CD4-positive, alpha-beta memory T cell (primary cell): ENCODE measurements at regions not wholly inside any gene's neighbourhood (a gene's known extent, or its start where the extent isn't known, plus 50 kb on each side); places are given as distances from the start of the nearest gene placed in this dataset.
"Not testable (repeated sequence)": the region's sequence is repeated elsewhere in the genome, so short reads cannot be mapped to it uniquely, and the experiment has no call there.

Experiments used
- CTCF ChIA-PET: fragments of 350-600 bp; sonication (Branson Sonifier 250); formaldehyde crosslinking; loops from one replicate; lab custom pipeline; 2021; ENCODE audit warnings: inconsistent platforms; ENCODE audit not compliant: partially characterized antibody; lab: Charles Lee
- POLR2A ChIA-PET: fragments of 350-600 bp; sonication (Branson Sonifier 250); formaldehyde crosslinking; loops from one replicate; lab custom pipeline; 2021; ENCODE audit not compliant: partially characterized antibody; lab: Charles Lee
- DNase-seq, 5 donors: peaks; one replicate each; pipeline versions ENCODE4 v3.0.0 to v3.0.0-alpha.2; 2020 to 2022; ENCODE audit warnings: mixed read lengths in 1 of 5
- H3K27ac ChIP-seq: one replicate; pipeline ENCODE4 v1.7.0; 2013; ENCODE audit warnings: low read depth, low read length
- H3K27me3 ChIP-seq: 2 replicates; pipeline ENCODE4 v1.7.0; 2013; ENCODE audit warnings: mild to moderate bottlenecking, low read length, moderate library complexity; ENCODE audit not compliant: insufficient read depth
- H3K36me3 ChIP-seq: 2 replicates; pipeline ENCODE4 v1.7.0; 2013; ENCODE audit warnings: mild to moderate bottlenecking, low read length, moderate library complexity; ENCODE audit not compliant: insufficient read depth
- H3K4me1 ChIP-seq: 2 replicates; pipeline ENCODE4 v1.7.0; 2013; ENCODE audit warnings: mild to moderate bottlenecking, low read length, moderate library complexity; ENCODE audit not compliant: insufficient read depth
- H3K4me3 ChIP-seq, 2 donors: one replicate each; pipeline ENCODE4 v1.7.0; 2013; ENCODE audit warnings: low read length in 2 of 2, mild to moderate bottlenecking in 1 of 2
- H3K9me3 ChIP-seq, 2 donors: one replicate each; pipeline ENCODE4 v1.7.0; 2013; ENCODE audit warnings: low read length in 2 of 2, control low read depth in 1 of 2; ENCODE audit not compliant: control insufficient read depth in 1 of 2
- H3K27ac Mint-ChIP-seq, 7 donors: one replicate each; pipeline ENCODE4 v1.8.0; 2020 to 2021; ENCODE audit warnings: mixed read lengths in 7 of 7, mild to moderate bottlenecking in 6 of 7, inconsistent platforms in 3 of 7, moderate library complexity in 3 of 7
- H3K27me3 Mint-ChIP-seq, 2 donors: one replicate each; pipeline ENCODE4 v1.8.0; 2020 to 2021; ENCODE audit warnings: mixed read lengths in 2 of 2
- H3K36me3 Mint-ChIP-seq, 2 donors: one replicate each; pipeline ENCODE4 v1.8.0; 2020 to 2021; ENCODE audit warnings: mixed read lengths in 2 of 2, inconsistent platforms in 1 of 2, mild to moderate bottlenecking in 1 of 2
- H3K4me1 Mint-ChIP-seq, 4 donors: one replicate each; pipeline ENCODE4 v1.8.0; 2020 to 2021; ENCODE audit warnings: mixed read lengths in 4 of 4, mild to moderate bottlenecking in 1 of 4
- H3K4me3 Mint-ChIP-seq, 8 donors: one replicate each; pipeline ENCODE4 v1.8.0; 2020 to 2021; ENCODE audit warnings: mixed read lengths in 8 of 8, mild to moderate bottlenecking in 7 of 8, moderate library complexity in 6 of 8, inconsistent platforms in 3 of 8
- H3K9me3 Mint-ChIP-seq, 8 donors: one replicate each; pipeline ENCODE4 v1.8.0; 2020 to 2021; ENCODE audit warnings: mixed read lengths in 8 of 8, mild to moderate bottlenecking in 5 of 8, inconsistent platforms in 3 of 8, moderate library complexity in 1 of 8
- intact Hi-C: fragments of 100-400 bp; cut with micrococcal nuclease; formaldehyde crosslinking; loops from one replicate; pipeline ENCODE4 v1.15.1; 2023

- no peak overlapping the region for H3K27ac ChIP-seq
- ChIA-PET CTCF (interaction anchor here (0.7 to 1.2 kb wide), 3 partner anchors 71 to 97 kb away, joined by 3 to 8 read pairs (median 3); no protein-coding TSS in a partner anchor), POLR2A (no interaction called here)
- intact Hi-C loops: no loop called here
- no peaks in the 10 kb centered on the region for H3K36me3 ChIP-seq
- Mint-ChIP-seq H3K4me1 (peaks cover 4 to 8% (median 6%) of the 10 kb centered on the region in 4 donors), H3K4me3 (no peak overlapping the region), H3K36me3 (no peaks in the 10 kb centered on the region), H3K27me3 (no peaks in the 10 kb centered on the region), H3K9me3 (peaks cover 0 to 5% (median 0%) of the 10 kb centered on the region in 8 donors), H3K27ac (peak overlapping the region in 1 of 7 donors; percentile 30)
- H3K4me3 ChIP-seq: no peak overlapping the region
- H3K9me3 ChIP-seq: no peaks in the 10 kb centered on the region
- no peaks in the 10 kb centered on the region for H3K27me3 ChIP-seq
- DNase-seq: no peak
- peaks cover 7% of the 10 kb centered on the region for H3K4me1 ChIP-seq
Observed at GRCh38 chr3:8421711-8422110, 79.9 kb upstream of the LMCD1 start.

GRCh38 chr3:8423307-8423706 lies 78.3 kb upstream of the LMCD1 start:
- POLR2A ChIA-PET: no interaction called here

DNA sequence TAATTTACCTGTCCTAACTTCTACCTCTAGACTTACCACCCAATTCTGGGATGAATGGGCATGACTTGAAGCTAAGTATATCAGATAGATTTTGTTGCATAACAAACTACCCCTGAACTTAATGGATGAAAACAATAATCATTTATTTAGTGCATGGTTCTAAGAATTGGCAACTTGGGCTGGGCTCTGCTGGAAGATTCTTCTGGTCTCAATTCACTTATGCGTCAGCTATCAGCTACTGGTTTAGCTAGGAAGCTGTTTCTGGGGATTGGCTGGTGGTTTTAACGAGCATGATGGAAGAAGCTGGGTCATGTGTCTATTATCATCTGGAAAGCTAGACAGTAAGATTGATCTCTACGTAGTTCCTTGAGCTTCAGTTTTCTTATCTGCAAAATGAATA lies 77.3 kb upstream of the LMCD1 start:
- H3K27ac Mint-ChIP-seq: no peak overlapping the region
- Histone ChIP-seq H3K36me3 (no peaks in the 10 kb centered on the region), H3K9me3 (no peaks in the 10 kb centered on the region), H3K27ac (no peak overlapping the region), H3K4me1 (no peaks in the 10 kb centered on the region), H3K4me3 (no peak overlapping the region), H3K27me3 (no peaks in the 10 kb centered on the region)
- no peak overlapping the region for H3K4me3 Mint-ChIP-seq
- intact Hi-C loops: no loop called here
- POLR2A ChIA-PET: no interaction called here
- CTCF ChIA-PET: interaction anchor here (1.2 to 1.9 kb wide), 4 partner anchors 9 to 102 kb away, joined by 3 to 15 read pairs (median 6); no protein-coding TSS in a partner anchor
- H3K36me3 Mint-ChIP-seq: no peaks in the 10 kb centered on the region
- DNase-seq: no peak
- peaks cover 0 to 5% (median 0%) of the 10 kb centered on the region in 8 donors for H3K9me3 Mint-ChIP-seq
- H3K4me1 Mint-ChIP-seq: no peaks in the 10 kb centered on the region
- peaks cover under 1 to 3% of the 10 kb centered on the region in 2 donors for H3K27me3 Mint-ChIP-seq

More at GRCh38 chr3:8423307-8423706, 78.3 kb upstream of the LMCD1 start:
- Mint-ChIP-seq H3K36me3 (no peaks in the 10 kb centered on the region), H3K4me1 (no peaks in the 10 kb centered on the region), H3K9me3 (peaks cover 0 to 5% (median 0%) of the 10 kb centered on the region in 8 donors), H3K27ac (no peak overlapping the region), H3K4me3 (no peak overlapping the region), H3K27me3 (no peaks in the 10 kb centered on the region)
- Histone ChIP-seq H3K9me3 (no peaks in the 10 kb centered on the region), H3K27ac (no peak overlapping the region), H3K4me3 (no peak overlapping the region), H3K27me3 (no peaks in the 10 kb centered on the region), H3K36me3 (no peaks in the 10 kb centered on the region), H3K4me1 (no peaks in the 10 kb centered on the region)
- intact Hi-C loops: no loop called here
- DNase-seq: no peak
- CTCF ChIA-PET: interaction anchor here (1.2 to 1.9 kb wide), 4 partner anchors 8 to 101 kb away, joined by 3 to 15 read pairs (median 6); no protein-coding TSS in a partner anchor

GRCh38 chr3:8436661-8437287 lies 64.8 kb upstream of the LMCD1 start:
- Mint-ChIP-seq H3K4me3 (no peak overlapping the region), H3K4me1 (no peaks in the 10 kb centered on the region), H3K36me3 (no peaks in the 10 kb centered on the region), H3K27ac (no peak overlapping the region), H3K9me3 (peaks cover 0 to 6% (median 2%) of the 10 kb centered on the region in 8 donors), H3K27me3 (peaks cover under 1 to 2% of the 10 kb centered on the region in 2 donors)
- Histone ChIP-seq H3K27me3 (no peaks in the 10 kb centered on the region), H3K36me3 (no peaks in the 10 kb centered on the region), H3K4me3 (no peak overlapping the region), H3K9me3 (no peaks in the 10 kb centered on the region), H3K27ac (no peak overlapping the region), H3K4me1 (no peaks in the 10 kb centered on the region)
- ChIA-PET POLR2A (no interaction called here), CTCF (no interaction called here)
- no peak for DNase-seq
- intact Hi-C loops: no loop called here

DNA sequence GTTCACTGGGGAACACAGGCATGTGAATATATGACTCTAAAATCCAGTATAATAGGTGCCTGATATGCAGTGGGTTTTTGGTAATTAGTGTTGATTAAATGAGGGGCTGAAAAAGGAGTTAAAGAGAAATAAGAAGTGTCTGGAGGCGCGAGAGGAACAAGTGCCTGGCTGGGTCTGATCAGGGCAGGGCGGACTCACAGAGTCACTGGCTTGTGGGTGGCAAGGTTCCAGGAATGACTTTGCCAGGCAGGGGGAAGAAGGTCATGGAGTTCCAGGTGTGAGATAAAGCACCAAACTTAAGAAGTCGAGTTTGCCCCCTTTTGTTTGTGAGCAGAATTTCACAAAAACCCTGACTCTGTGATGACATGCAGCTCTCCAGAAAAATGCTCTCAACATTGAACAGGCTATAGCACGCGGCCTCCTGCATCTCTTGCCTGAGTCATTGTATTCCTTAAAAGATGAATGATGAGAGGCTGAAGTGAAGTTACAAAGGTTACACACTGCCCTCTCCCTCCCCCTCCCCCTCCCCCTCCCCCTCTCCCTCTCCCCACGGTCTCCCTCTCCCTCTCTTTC lies 63.0 kb upstream of the LMCD1 start:
- H3K27me3 Mint-ChIP-seq: peaks cover 1 to 2% of the 10 kb centered on the region in 2 donors

DNA sequence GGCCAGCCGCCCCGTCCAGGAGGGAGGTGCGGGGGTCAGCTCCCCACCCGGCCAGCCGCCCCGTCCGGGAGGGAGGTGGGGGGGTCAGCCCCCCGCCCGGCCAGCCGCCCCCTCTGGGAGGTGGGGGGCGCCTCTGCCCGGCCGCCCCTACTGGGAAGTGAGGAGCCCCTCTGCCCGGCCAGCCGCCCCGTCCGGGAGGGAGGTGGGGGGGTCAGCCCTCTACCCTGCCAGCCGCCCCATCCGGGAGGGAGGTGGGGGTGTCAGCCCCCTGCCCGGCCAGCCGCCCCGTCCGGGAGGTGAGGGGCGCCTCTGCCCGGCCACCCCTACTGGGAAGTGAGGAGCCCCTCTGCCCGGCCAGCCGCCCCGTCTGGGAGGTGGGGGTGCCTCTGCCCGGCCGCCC lies 61.5 kb upstream of the LMCD1 start:
- H3K9me3 ChIP-seq, H3K36me3 ChIP-seq, H3K4me1 ChIP-seq, H3K4me3 ChIP-seq, H3K27ac Mint-ChIP-seq, H3K9me3 Mint-ChIP-seq, H3K27ac ChIP-seq, DNase-seq, H3K4me1 Mint-ChIP-seq, CTCF ChIA-PET, H3K36me3 Mint-ChIP-seq, POLR2A ChIA-PET, H3K4me3 Mint-ChIP-seq, H3K27me3 ChIP-seq, intact Hi-C loops, H3K27me3 Mint-ChIP-seq: not testable (repeated sequence)

More for the DNA sequence above, 63.0 kb upstream of the LMCD1 start:
- H3K36me3 Mint-ChIP-seq: no peaks in the 10 kb centered on the region
- Histone ChIP-seq H3K9me3 (no peaks in the 10 kb centered on the region), H3K36me3 (no peaks in the 10 kb centered on the region), H3K27ac (no peak overlapping the region), H3K4me1 (no peaks in the 10 kb centered on the region), H3K27me3 (no peaks in the 10 kb centered on the region), H3K4me3 (no peak overlapping the region)
- intact Hi-C loops: no loop called here
- peaks cover 0 to 1% (median 0%) of the 10 kb centered on the region in 4 donors for H3K4me1 Mint-ChIP-seq
- ChIA-PET POLR2A (no interaction called here), CTCF (no interaction called here)
- H3K27ac Mint-ChIP-seq: no peak overlapping the region
- H3K4me3 Mint-ChIP-seq: no peak overlapping the region
- H3K9me3 Mint-ChIP-seq: peaks cover 0 to 6% (median 2%) of the 10 kb centered on the region in 8 donors
- DNase-seq: no peak

DNA sequence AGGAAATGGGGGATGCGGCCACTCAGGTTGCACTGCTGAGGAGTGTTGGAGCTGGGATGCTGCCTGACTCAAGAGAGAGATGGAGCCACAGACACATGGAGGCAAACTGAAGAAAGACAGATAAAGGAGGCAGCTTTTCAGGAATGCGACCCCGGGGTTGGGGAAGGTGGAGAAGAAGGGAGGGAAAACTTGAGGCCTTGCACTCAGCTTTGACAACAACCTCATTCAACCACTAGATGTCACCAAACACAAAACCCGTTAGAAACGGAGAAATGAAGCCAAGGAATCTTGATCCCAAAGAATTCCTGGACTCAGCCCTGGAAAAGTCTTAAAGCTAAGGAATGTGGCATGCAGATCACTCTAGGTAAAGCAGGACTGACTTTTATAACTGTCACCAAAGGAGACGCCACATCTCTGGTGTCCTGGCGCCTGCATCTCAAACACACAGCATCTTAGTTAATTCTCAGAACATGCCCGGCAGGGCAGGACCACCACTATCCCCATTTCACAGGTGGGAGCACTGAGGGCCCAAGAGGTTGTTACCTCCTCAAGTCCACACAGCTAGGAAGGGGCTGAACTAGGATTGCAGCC lies 59.6 kb upstream of the LMCD1 start:
- CTCF ChIA-PET: interaction anchor here (0.6 to 1.8 kb wide), 5 partner anchors 14 to 328 kb away, joined by 3 to 7 read pairs (median 3); no protein-coding TSS in a partner anchor
- Mint-ChIP-seq H3K27me3 (peaks cover 3 to 5% of the 10 kb centered on the region in 2 donors), H3K36me3 (no peaks in the 10 kb centered on the region), H3K4me3 (no peak overlapping the region), H3K4me1 (peaks cover 0 to 2% (median under 1%) of the 10 kb centered on the region in 4 donors), H3K27ac (no peak overlapping the region), H3K9me3 (peaks cover 0 to 6% (median 2%) of the 10 kb centered on the region in 8 donors)
- DNase-seq: no peak
- Histone ChIP-seq H3K9me3 (no peaks in the 10 kb centered on the region), H3K36me3 (no peaks in the 10 kb centered on the region), H3K4me1 (peaks cover 4% of the 10 kb centered on the region), H3K27me3 (no peaks in the 10 kb centered on the region), H3K27ac (no peak overlapping the region), H3K4me3 (no peak overlapping the region)
- intact Hi-C loops: no loop called here
- POLR2A ChIA-PET: no interaction called here
